ENCODE measurements at regions not wholly inside any gene's neighbourhood (a gene's known extent, or its start where the extent isn't known, plus 50 kb on each side); places are given as distances from the start of the nearest gene placed in this dataset.

DNA sequence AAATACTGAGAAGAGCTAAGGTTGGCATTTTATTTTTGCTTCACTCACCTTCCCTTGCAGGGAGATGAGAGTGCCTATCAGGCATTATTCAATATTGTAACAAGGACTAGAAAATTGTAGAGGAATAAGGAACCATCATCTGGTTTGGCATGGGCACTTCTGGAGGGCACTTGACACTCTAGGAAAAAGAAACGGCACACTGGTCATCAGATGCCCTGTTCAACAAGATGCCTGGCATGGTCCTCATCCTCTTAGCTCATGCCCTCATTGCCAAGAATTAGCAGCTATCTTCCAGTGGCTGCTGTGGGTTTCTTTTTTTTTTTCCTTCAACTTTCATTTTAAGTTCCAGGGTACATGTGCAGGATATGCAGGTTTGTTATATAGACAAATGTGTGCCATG lies 95.1 kb upstream of the ESRRG start:
- FAIRE-seq (no peak), DNase-seq (ENCODE audit: low read depth) (no peak)
- no peaks in the 10 kb centered on the region for H3K36me3 Mint-ChIP-seq (ENCODE audit: low read depth, unreplicated experiment)
- H3K9me3 Mint-ChIP-seq (ENCODE audit: unreplicated experiment), result no peaks in the 10 kb centered on the region
- H3K27ac ChIP-seq (ENCODE audit: low read depth, low read length), result no peak overlapping the region
- H3K9me3 ChIP-seq (ENCODE audit: insufficient read depth, low read depth, low read length), result no peaks in the 10 kb centered on the region
- H3K27me3 Mint-ChIP-seq (ENCODE audit: low read depth, unreplicated experiment), result peaks cover 3% of the 10 kb centered on the region
- peak overlapping the region; percentile 7 for H3K27ac Mint-ChIP-seq (ENCODE audit: unreplicated experiment)
- peaks cover 5% of the 10 kb centered on the region for H3K4me1 Mint-ChIP-seq (ENCODE audit: low read depth, unreplicated experiment)
- no peak overlapping the region for H3K4me3 ChIP-seq (ENCODE audit: insufficient read depth, low read depth, low read length)
- no peak overlapping the region for H3K4me3 Mint-ChIP-seq (ENCODE audit: unreplicated experiment)
- H3K9ac ChIP-seq (ENCODE audit: low read length), result no peak overlapping the region
- H3K27me3 ChIP-seq (ENCODE audit: insufficient read depth, low read length), result no peaks in the 10 kb centered on the region
- TF ChIP-seq EZH2 (IDR thresholded peaks at IDR 0.05; ENCODE audit: insufficient read depth, low read length), result no peak
- TF ChIP-seq, protein P1, sequence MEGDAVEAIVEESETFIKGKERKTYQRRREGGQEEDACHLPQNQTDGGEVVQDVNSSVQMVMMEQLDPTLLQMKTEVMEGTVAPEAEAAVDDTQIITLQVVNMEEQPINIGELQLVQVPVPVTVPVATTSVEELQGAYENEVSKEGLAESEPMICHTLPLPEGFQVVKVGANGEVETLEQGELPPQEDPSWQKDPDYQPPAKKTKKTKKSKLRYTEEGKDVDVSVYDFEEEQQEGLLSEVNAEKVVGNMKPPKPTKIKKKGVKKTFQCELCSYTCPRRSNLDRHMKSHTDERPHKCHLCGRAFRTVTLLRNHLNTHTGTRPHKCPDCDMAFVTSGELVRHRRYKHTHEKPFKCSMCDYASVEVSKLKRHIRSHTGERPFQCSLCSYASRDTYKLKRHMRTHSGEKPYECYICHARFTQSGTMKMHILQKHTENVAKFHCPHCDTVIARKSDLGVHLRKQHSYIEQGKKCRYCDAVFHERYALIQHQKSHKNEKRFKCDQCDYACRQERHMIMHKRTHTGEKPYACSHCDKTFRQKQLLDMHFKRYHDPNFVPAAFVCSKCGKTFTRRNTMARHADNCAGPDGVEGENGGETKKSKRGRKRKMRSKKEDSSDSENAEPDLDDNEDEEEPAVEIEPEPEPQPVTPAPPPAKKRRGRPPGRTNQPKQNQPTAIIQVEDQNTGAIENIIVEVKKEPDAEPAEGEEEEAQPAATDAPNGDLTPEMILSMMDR (IDR thresholded peaks at IDR 0.05; ENCODE audit: insufficient read depth, low read depth, low read length), result no peak
- H3K36me3 ChIP-seq (ENCODE audit: insufficient read depth, low read length), result no peaks in the 10 kb centered on the region
- no peak overlapping the region for H2AFZ ChIP-seq (ENCODE audit: low read depth, low read length)
- H3K4me2 ChIP-seq (ENCODE audit: low read length), result no peak overlapping the region
- H3K4me1 ChIP-seq (ENCODE audit: insufficient read depth, low read length), result no peaks in the 10 kb centered on the region
- no peaks in the 10 kb centered on the region for H4K20me1 ChIP-seq (ENCODE audit: insufficient read depth, low read length)
- no peaks in the 10 kb centered on the region for H3K79me2 ChIP-seq (ENCODE audit: insufficient read depth, low read length)

DNA sequence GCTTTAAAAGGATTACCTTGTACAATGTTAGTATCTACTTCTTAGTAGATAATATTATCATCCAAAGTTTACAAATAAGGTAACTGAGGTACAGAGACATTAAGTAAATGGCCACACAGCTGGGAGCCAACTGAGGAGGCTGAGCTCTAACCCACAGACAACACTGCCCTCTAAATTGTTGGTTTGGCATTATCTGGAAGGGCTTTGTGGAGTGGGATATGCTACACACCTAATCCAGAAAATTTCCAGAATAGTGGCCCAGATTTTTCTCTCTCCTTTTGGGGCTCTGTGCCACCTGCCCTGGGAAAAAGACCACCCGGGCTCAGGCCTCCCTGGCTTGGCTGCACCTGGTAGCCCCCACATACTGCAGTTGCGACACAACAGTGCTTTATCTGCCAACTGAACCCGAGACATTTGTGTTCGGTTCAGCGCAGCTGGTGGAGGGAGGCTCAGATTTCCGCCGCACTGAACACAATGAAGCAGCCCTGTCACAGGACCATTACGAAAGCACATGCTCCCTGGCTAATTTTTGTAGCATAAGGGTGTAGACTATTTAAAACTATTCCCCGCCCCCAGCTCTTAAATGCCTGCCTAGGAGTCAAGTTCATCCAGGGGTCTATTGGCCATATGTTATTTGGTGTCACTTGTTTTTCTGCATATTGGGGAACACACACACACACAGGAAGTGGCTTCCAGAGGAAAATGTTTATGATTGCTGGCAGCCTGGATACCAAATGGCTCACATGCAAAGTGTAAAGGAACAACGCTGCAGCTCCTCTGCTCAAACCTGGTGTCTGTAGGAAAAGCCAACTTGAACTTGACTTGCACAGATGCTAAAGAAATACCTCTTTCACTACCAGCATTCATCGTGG lies 92.3 kb upstream of the ESRRG start:
- Mint-ChIP-seq H3K36me3 (ENCODE audit: low read depth, unreplicated experiment) (no peaks in the 10 kb centered on the region), H3K4me3 (ENCODE audit: unreplicated experiment) (no peak overlapping the region), H3K9me3 (ENCODE audit: unreplicated experiment) (no peaks in the 10 kb centered on the region), H3K27ac (ENCODE audit: unreplicated experiment) (no peak overlapping the region), H3K4me1 (ENCODE audit: low read depth, unreplicated experiment) (peaks cover 12% of the 10 kb centered on the region), H3K27me3 (ENCODE audit: low read depth, unreplicated experiment) (peaks cover 3% of the 10 kb centered on the region)
- Histone ChIP-seq H3K4me3 (ENCODE audit: insufficient read depth, low read depth, low read length) (no peak overlapping the region), H3K4me2 (ENCODE audit: low read length) (peak overlapping the region; percentile 40), H2AFZ (ENCODE audit: low read depth, low read length) (peak overlapping the region; percentile 62), H3K36me3 (ENCODE audit: insufficient read depth, low read length) (no peaks in the 10 kb centered on the region), H3K27ac (ENCODE audit: low read depth, low read length) (no peak overlapping the region), H3K9me3 (ENCODE audit: insufficient read depth, low read depth, low read length) (no peaks in the 10 kb centered on the region), H3K4me1 (ENCODE audit: insufficient read depth, low read length) (no peaks in the 10 kb centered on the region), H4K20me1 (ENCODE audit: insufficient read depth, low read length) (no peaks in the 10 kb centered on the region), H3K79me2 (ENCODE audit: insufficient read depth, low read length) (no peaks in the 10 kb centered on the region), H3K27me3 (ENCODE audit: insufficient read depth, low read length) (no peaks in the 10 kb centered on the region), H3K9ac (ENCODE audit: low read length) (no peak overlapping the region)
- FAIRE-seq (no peak), DNase-seq (ENCODE audit: low read depth) (peak; percentile 54)
- TF ChIP-seq EZH2 (IDR thresholded peaks at IDR 0.05; ENCODE audit: insufficient read depth, low read length), result no peak
- TF ChIP-seq, protein P1 (IDR thresholded peaks at IDR 0.05; ENCODE audit: insufficient read depth, low read depth, low read length), result no peak
